ENCODE measurements at regions not wholly inside any gene's neighbourhood (a gene's known extent, or its start where the extent isn't known, plus 50 kb on each side); places are given as distances from the start of the nearest gene placed in this dataset.

- TF ChIP-seq CTCF (IDR thresholded peaks at IDR 0.05 in 4 of 5, conservative IDR thresholded peaks at IDR 0.05 in 1 of 5) (no peak), POLR2A (IDR thresholded peaks at IDR 0.05) (no peak)
Measured at GRCh38 chr1:87684713-87685205, 356.1 kb downstream of the LMO4 start.

Measured in gastrocnemius medialis (tissue), 4 donors.